SK-N-SH (cell line): ENCODE measurements at regions not wholly inside any gene's neighbourhood (a gene's known extent, or its start where the extent isn't known, plus 50 kb on each side); places are given as distances from the start of the nearest gene placed in this dataset.
"Not testable (repeated sequence)": the region's sequence is repeated elsewhere in the genome, so short reads cannot be mapped to it uniquely, and the experiment has no call there.

Experiments
- CHD2 ChIP-seq: fragments of 150-350 bp; IDR thresholded peaks from 2 replicates; pipeline ENCODE4 v1.6.1; 2018; ENCODE audit warnings: low read length; ENCODE audit not compliant: partially characterized antibody
- ELF1 ChIP-seq: IDR thresholded peaks from 2 replicates; pipeline ENCODE4 v1.4.0; 2012
- EP300 ChIP-seq, 2 experiments: IDR thresholded peaks; 2 replicates each; pipeline versions ENCODE4 v1.4.0 to v1.6.1; 2012; ENCODE audit warnings: borderline replicate concordance in 1 of 2, low read depth in 1 of 2, low read length in 1 of 2
- EZH2phosphoT487 ChIP-seq: fragments of 200-600 bp; sonication (generic); IDR thresholded peaks from 2 replicates; pipeline ENCODE4 v1.6.1; 2017; ENCODE audit warnings: low read depth, mixed run types, mild to moderate bottlenecking, antibody characterized with exemption, moderate library complexity, borderline replicate concordance
- GABPA ChIP-seq: IDR thresholded peaks from 2 replicates; pipeline ENCODE4 v1.4.0; 2012; ENCODE audit warnings: low read depth, mild to moderate bottlenecking
- JUND ChIP-seq: IDR thresholded peaks from 2 replicates; pipeline ENCODE4 v1.4.0; 2012
- POLR2AphosphoS5 ChIP-seq: IDR thresholded peaks from 2 replicates; pipeline ENCODE4 v1.6.1; 2012; ENCODE audit warnings: low read depth, low read length
- RAD21 ChIP-seq: IDR thresholded peaks from 2 replicates; pipeline ENCODE4 v1.6.1; 2012; ENCODE audit warnings: mild to moderate bottlenecking, low read length
- RCOR1 ChIP-seq: fragments of 150-350 bp; IDR thresholded peaks from 2 replicates; pipeline ENCODE4 v1.6.1; 2017; ENCODE audit warnings: antibody characterized with exemption, low read length
- RFX5 ChIP-seq: IDR thresholded peaks from 2 replicates; pipeline ENCODE4 v1.6.1; 2012; ENCODE audit warnings: mild to moderate bottlenecking, improper control_type of control experiment, low read length
- TAF1 ChIP-seq: IDR thresholded peaks from 2 replicates; pipeline ENCODE4 v1.6.1; 2012; ENCODE audit warnings: low read depth, mild to moderate bottlenecking, low read length, moderate library complexity, borderline replicate concordance
- TEAD4 ChIP-seq: IDR thresholded peaks from 2 replicates; pipeline ENCODE4 v1.4.0; 2012; ENCODE audit warnings: mild to moderate bottlenecking, borderline replicate concordance; ENCODE audit not compliant: insufficient read depth
- YY1 ChIP-seq: IDR thresholded peaks from 2 replicates; pipeline ENCODE4 v1.4.0; 2012; ENCODE audit warnings: low read depth, mild to moderate bottlenecking
- TF ChIP-seq, protein P1 (sequence below): fragments of 200-600 bp; sonication (generic); IDR thresholded peaks from 2 replicates; pipeline ENCODE4 v1.6.1; 2017; ENCODE audit warnings: antibody characterized with exemption, mild to moderate bottlenecking, moderate library complexity

DNA sequence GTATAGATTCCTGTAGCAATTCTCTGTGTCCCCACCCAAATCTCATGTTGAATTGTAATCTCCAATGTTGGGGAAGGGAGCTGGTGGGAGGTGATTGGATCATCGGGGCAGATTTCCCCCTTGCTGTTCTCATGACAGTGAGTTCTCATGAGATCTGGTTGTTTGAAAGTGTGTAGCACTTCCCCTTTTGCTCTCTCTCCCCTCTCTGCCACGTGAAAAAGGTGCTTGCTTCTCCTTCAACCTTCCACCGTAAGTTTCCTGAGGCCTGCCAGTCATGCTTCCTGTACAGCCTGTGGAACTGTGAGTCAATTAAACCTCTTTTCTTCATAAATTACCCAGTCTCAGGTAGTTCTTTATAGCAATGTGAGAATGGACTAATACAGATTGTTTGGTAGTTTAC lies 175.3 kb upstream of the ACO1 start:
- TF ChIP-seq, protein P1, sequence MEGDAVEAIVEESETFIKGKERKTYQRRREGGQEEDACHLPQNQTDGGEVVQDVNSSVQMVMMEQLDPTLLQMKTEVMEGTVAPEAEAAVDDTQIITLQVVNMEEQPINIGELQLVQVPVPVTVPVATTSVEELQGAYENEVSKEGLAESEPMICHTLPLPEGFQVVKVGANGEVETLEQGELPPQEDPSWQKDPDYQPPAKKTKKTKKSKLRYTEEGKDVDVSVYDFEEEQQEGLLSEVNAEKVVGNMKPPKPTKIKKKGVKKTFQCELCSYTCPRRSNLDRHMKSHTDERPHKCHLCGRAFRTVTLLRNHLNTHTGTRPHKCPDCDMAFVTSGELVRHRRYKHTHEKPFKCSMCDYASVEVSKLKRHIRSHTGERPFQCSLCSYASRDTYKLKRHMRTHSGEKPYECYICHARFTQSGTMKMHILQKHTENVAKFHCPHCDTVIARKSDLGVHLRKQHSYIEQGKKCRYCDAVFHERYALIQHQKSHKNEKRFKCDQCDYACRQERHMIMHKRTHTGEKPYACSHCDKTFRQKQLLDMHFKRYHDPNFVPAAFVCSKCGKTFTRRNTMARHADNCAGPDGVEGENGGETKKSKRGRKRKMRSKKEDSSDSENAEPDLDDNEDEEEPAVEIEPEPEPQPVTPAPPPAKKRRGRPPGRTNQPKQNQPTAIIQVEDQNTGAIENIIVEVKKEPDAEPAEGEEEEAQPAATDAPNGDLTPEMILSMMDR: not testable (repeated sequence)
- not testable (repeated sequence) for TF ChIP-seq JUND; RAD21; RCOR1; TEAD4; EP300 (IDR thresholded peaks at IDR 0.05; ENCODE audit: borderline replicate concordance in 1 of 2, low read depth in 1 of 2, low read length in 1 of 2); EZH2phosphoT487; GABPA; YY1; ELF1; CHD2; RFX5; POLR2AphosphoS5; TAF1
